GM10847 (cell line): ENCODE measurements at regions not wholly inside any gene's neighbourhood (a gene's known extent, or its start where the extent isn't known, plus 50 kb on each side); places are given as distances from the start of the nearest gene placed in this dataset.

ENCODE experiments used
- POLR2A ChIP-seq: IDR thresholded peaks from 2 replicates; pipeline ENCODE4 v1.6.1; 2011; ENCODE audit not compliant: insufficient read length; ENCODE audit errors: extremely low read depth

- no peak for TF ChIP-seq POLR2A
These were observed 177.5 kb upstream of the RTL1 start for GRCh38 chr14:101080922-101081593.

DNA sequence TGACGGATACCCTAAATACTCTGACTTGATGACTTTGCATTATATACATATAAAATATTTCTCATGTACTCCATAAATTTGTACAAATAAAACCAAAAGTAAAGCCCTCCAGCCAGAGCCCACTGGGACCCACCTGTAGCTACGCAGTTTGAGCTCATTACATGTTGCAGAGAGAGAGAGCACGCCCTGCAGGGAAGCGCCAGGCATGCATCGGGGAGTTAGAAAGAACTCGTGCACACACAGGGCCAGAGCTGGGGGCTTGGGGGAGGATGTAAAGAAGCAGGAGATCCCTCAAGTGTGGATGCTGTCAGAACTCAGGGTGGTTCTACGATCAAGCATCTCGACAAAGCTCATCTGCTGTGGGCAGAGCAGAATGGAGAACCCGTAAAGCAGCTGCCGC, 178.5 kb upstream of the RTL1 start:
- no peak for TF ChIP-seq POLR2A

GRCh38 chr14:101082436-101083384, 179.2 kb upstream of the RTL1 start:
- no peak for TF ChIP-seq POLR2A

DNA sequence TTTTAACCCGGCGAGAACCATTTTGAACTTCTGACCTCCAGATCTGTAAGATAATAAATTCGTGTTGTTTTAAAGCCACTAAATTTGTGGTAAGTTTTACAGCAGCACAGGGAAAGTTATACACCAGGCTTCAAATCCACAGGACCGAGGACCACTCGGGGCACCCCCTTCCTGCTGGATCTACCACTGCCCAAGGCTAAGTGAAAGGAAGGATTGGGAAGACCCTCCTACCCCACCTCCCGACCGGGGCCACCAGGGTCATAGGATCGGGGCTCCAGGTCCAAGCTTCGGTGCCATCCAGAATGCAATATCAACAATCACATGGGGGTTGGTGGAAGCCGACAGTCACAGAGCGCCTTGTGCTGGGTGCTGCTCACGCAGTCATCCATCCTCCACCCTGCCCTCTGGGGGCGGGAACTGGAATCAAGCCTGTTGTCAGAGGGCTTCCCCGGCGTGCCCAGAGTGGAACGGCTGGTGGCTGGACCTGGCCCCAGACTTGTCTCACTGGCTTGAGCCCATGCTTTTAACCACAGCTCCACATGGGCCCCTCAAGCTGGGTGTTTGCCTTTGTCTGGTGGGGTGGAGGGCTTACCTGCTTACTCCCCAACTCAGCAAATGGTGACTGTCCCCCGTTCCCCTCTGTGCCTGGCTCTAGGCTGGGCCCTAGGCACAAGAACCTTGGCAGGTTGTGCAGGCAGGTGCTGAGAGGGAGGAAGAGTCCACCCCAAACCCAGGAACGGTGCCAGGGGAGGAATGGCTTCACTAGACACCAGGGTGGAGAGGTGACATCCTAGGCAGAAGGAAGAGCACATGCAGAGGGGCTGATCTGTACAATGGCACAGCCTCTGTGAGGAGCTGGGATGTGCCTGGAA, 180.3 kb upstream of the RTL1 start:
- no peak for TF ChIP-seq POLR2A

- no peak for TF ChIP-seq POLR2A
These were observed 180.9 kb upstream of the RTL1 start for GRCh38 chr14:101084436-101084826.

GRCh38 chr14:101086926-101087325, 183.4 kb upstream of the RTL1 start:
- TF ChIP-seq POLR2A = no peak

- no peak for TF ChIP-seq POLR2A
These were observed 184.3 kb upstream of the RTL1 start for GRCh38 chr14:101087614-101088394.

DNA sequence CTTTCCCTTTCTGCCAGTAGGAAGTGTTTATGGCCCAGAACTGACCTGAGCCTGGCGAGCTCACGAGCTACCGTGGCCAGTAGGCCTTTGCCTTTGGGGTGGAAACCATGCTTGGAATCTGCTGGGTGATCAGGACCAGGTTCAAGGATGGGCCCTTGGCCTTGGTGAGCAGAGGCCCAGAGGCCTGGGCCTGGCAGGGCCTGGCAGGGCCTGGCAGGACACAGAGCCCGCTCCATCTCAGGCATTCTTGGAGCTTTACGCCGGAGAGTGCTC, 184.8 kb upstream of the RTL1 start:
- TF ChIP-seq POLR2A = no peak

GRCh38 chr14:101088714-101089113, 185.2 kb upstream of the RTL1 start:
- TF ChIP-seq POLR2A = no peak

GRCh38 chr14:101090976-101091375, 187.5 kb upstream of the RTL1 start:
- no peak for TF ChIP-seq POLR2A

GRCh38 chr14:101096551-101096950, 193.0 kb upstream of the RTL1 start:
- TF ChIP-seq POLR2A = no peak

DNA sequence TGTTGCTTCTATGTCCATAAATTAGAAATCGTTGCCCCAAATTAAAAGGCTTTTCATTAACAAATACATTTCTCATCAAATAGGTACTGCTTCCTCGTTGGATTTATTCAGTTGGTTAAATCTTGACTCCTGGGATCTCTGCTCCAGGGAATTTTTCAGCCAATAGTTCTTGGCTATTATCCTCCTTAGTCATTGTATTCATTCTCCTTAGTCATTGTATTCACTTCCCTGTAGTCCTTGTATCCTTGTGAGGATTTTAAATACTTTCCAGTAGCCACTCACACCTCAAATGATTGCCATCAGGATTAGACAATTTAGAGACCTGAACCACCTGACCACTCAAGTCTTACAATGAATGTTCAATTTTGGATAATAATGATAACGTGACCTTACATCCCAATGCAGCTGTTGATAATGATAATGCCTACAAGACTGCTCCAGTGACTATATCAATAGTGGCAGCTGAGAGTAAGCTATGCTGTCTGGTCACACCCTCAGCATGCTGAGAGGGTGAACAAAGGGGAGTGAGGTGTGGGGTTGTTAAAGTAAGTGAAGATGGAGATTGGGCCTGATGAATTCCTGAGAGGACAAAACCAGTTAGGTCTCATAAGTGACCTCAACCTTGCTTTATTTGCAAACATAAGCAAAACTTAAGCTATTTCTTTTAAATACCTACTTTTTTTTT, 193.7 kb upstream of the RTL1 start:
- no peak for TF ChIP-seq POLR2A

DNA sequence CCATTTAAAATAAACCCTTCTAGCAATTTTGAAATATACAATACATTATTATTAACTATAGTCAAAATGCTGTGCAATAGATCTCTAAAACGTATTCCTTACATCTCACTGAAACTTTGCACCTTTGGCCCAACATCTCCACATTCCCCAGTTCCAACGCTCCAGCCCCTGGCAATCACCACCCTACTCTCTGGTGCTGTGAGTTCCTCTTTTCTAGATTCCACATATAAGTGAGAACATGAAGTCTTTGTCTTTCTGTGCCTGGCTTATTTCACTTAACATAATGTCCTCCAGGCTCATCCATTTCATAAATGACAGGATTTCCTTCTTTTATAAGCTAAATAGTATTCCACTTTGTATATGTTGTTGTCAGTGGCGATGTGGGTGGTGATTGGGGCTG, 194.7 kb upstream of the RTL1 start:
- no peak for TF ChIP-seq POLR2A

- no peak for TF ChIP-seq POLR2A
These were observed 195.1 kb upstream of the RTL1 start for GRCh38 chr14:101098641-101099040.
